ENCODE measurements at regions not wholly inside any gene's neighbourhood (a gene's known extent, or its start where the extent isn't known, plus 50 kb on each side); places are given as distances from the start of the nearest gene placed in this dataset.

DNA sequence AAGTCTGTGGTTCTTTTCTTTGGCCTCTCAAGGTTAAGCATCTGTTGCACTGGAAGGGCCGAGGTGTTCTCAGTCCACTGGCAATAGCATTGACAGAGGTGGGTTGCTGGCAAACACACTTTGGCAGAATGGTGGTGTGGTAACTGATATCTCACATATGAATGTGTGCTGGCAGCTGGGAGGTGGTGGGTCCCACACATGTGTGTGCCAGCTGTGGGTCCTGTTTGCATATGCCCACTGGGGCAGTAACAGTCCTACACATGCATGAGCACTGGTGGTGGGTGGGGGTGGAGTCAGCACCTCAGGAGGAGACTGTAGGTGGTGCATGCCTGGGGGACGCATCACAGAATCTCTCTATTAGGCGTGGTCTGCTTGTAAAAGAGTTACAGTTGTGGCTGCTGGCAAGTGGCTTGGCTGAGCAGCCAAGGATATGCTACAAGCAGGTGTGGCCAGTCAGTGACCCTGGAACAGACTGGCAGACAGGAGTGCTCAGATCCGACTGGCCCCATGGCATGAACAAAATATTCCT is 934.3 kb downstream of the GRIK2 start:
- TF ChIP-seq, protein P1, sequence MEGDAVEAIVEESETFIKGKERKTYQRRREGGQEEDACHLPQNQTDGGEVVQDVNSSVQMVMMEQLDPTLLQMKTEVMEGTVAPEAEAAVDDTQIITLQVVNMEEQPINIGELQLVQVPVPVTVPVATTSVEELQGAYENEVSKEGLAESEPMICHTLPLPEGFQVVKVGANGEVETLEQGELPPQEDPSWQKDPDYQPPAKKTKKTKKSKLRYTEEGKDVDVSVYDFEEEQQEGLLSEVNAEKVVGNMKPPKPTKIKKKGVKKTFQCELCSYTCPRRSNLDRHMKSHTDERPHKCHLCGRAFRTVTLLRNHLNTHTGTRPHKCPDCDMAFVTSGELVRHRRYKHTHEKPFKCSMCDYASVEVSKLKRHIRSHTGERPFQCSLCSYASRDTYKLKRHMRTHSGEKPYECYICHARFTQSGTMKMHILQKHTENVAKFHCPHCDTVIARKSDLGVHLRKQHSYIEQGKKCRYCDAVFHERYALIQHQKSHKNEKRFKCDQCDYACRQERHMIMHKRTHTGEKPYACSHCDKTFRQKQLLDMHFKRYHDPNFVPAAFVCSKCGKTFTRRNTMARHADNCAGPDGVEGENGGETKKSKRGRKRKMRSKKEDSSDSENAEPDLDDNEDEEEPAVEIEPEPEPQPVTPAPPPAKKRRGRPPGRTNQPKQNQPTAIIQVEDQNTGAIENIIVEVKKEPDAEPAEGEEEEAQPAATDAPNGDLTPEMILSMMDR (IDR thresholded peaks at IDR 0.05; ENCODE audit: low read length), result no peak
- TF ChIP-seq EZH2 (IDR thresholded peaks at IDR 0.05; ENCODE audit: borderline replicate concordance, low read length), result no peak

Data from OCI-LY1 (cell line).